Loucy (cell line): ENCODE measurements at regions not wholly inside any gene's neighbourhood (a gene's known extent, or its start where the extent isn't known, plus 50 kb on each side); places are given as distances from the start of the nearest gene placed in this dataset.

Experiments
- H2AFZ ChIP-seq: fragments of 200-600 bp; sonication (generic); 2 replicates; pipeline ENCODE4 v1.6.0; 2016; ENCODE audit warnings: antibody characterized with exemption, mild to moderate bottlenecking, low read length, moderate library complexity
- H3F3A ChIP-seq: fragments of 200-600 bp; 2 replicates; pipeline ENCODE4 v1.6.0; 2016; ENCODE audit warnings: antibody characterized with exemption, low read depth, mild to moderate bottlenecking
- H3K27me3 ChIP-seq: fragments of 200-600 bp; sonication (generic); 2 replicates; pipeline ENCODE4 v1.6.1; 2014; ENCODE audit warnings: low read length, mild to moderate bottlenecking; ENCODE audit not compliant: insufficient read depth, poor library complexity, severe bottlenecking
- H3K36me3 ChIP-seq: fragments of 200-600 bp; sonication (generic); 2 replicates; pipeline ENCODE4 v1.6.1; 2016; ENCODE audit warnings: low read length; ENCODE audit not compliant: insufficient read depth
- H3K4me1 ChIP-seq: fragments of 200-600 bp; sonication (generic); 2 replicates; pipeline ENCODE4 v1.5.1; 2014; ENCODE audit warnings: low read length, mild to moderate bottlenecking; ENCODE audit not compliant: insufficient read depth, poor library complexity, severe bottlenecking
- H3K4me2 ChIP-seq: fragments of 200-600 bp; sonication (generic); 2 replicates; pipeline ENCODE4 v1.6.0; 2014; ENCODE audit warnings: antibody characterized with exemption, low read length, low read depth, mild to moderate bottlenecking; ENCODE audit not compliant: poor library complexity, severe bottlenecking
- H3K4me3 ChIP-seq: fragments of 200-600 bp; sonication (generic); 2 replicates; pipeline ENCODE4 v1.5.1; 2014; ENCODE audit warnings: low read length, mild to moderate bottlenecking, mixed read lengths; ENCODE audit not compliant: poor library complexity, severe bottlenecking
- H3K79me2 ChIP-seq: fragments of 200-600 bp; sonication (generic); 2 replicates; pipeline ENCODE4 v1.6.1; 2014; ENCODE audit warnings: low read length; ENCODE audit not compliant: insufficient read depth
- H3K9ac ChIP-seq: fragments of 200-600 bp; sonication (generic); 2 replicates; pipeline ENCODE4 v1.6.0; 2014; ENCODE audit warnings: mild to moderate bottlenecking, low read depth, low read length, moderate library complexity; ENCODE audit not compliant: poor library complexity, severe bottlenecking
- H3K9me2 ChIP-seq: fragments of 200-600 bp; sonication (generic); replicated peaks from 2 replicates; pipeline ENCODE4 v1.6.1; 2016; ENCODE audit warnings: low read depth, low read length, mixed read lengths
- H3K9me3 ChIP-seq: fragments of 200-600 bp; sonication (generic); 2 replicates; pipeline ENCODE4 v1.6.1; 2014; ENCODE audit warnings: mild to moderate bottlenecking, antibody characterized with exemption, low read length, low read depth; ENCODE audit not compliant: insufficient read depth
- H4K20me1 ChIP-seq: fragments of 200-600 bp; sonication (generic); 2 replicates; pipeline ENCODE4 v1.6.0; 2014; ENCODE audit warnings: antibody characterized with exemption, low read length, mild to moderate bottlenecking; ENCODE audit not compliant: insufficient read depth, poor library complexity, severe bottlenecking
- CTCF ChIP-seq: fragments of 200-600 bp; sonication (generic); conservative IDR thresholded peaks from 2 replicates; pipeline ENCODE4 v1.5.1; 2014; ENCODE audit warnings: mild to moderate bottlenecking, antibody characterized with exemption, low read length
- EZH2phosphoT487 ChIP-seq: fragments of 200-600 bp; IDR thresholded peaks from 2 replicates; pipeline ENCODE4 v1.6.1; 2018; ENCODE audit warnings: antibody characterized with exemption, mild to moderate bottlenecking, moderate library complexity, borderline replicate concordance

- H3K4me2 ChIP-seq: no peak overlapping the region
- no peaks in the 10 kb centered on the region for H3K79me2 ChIP-seq
- no peaks in the 10 kb centered on the region for H3K27me3 ChIP-seq
- no peaks in the 10 kb centered on the region for H3K9me3 ChIP-seq
- H4K20me1 ChIP-seq: no peaks in the 10 kb centered on the region
- H3K9ac ChIP-seq: no peak overlapping the region
- no peak overlapping the region for H2AFZ ChIP-seq
- no peaks in the 10 kb centered on the region for H3K4me1 ChIP-seq
- no peak overlapping the region for H3K4me3 ChIP-seq
- no peaks in the 10 kb centered on the region for H3F3A ChIP-seq
- H3K36me3 ChIP-seq: no peaks in the 10 kb centered on the region
- H3K9me2 ChIP-seq: no peaks in the 10 kb centered on the region
- no peak for TF ChIP-seq CTCF
- no peak for TF ChIP-seq EZH2phosphoT487
Measured at GRCh38 chr5:162721125-162721524, 653.6 kb downstream of the GABRG2 start.

- Histone ChIP-seq H3K9ac (no peak overlapping the region), H2AFZ (no peak overlapping the region), H4K20me1 (no peaks in the 10 kb centered on the region), H3K4me2 (no peak overlapping the region), H3K27me3 (no peaks in the 10 kb centered on the region), H3K79me2 (no peaks in the 10 kb centered on the region), H3K36me3 (no peaks in the 10 kb centered on the region), H3K9me2 (no peaks in the 10 kb centered on the region), H3F3A (no peaks in the 10 kb centered on the region), H3K4me3 (no peak overlapping the region), H3K4me1 (no peaks in the 10 kb centered on the region), H3K9me3 (no peaks in the 10 kb centered on the region)
- no peak for TF ChIP-seq CTCF
- no peak for TF ChIP-seq EZH2phosphoT487
Measured at GRCh38 chr5:162752612-162753011, 684.8 kb upstream of the CCNG1 start.

- no peak overlapping the region for H3K9ac ChIP-seq
- no peaks in the 10 kb centered on the region for H3K79me2 ChIP-seq
- H2AFZ ChIP-seq: no peak overlapping the region
- no peaks in the 10 kb centered on the region for H3K9me3 ChIP-seq
- H3K36me3 ChIP-seq: no peaks in the 10 kb centered on the region
- no peak for TF ChIP-seq CTCF
- TF ChIP-seq EZH2phosphoT487: no peak
- H3F3A ChIP-seq: no peaks in the 10 kb centered on the region
- no peaks in the 10 kb centered on the region for H4K20me1 ChIP-seq
- H3K4me1 ChIP-seq: no peaks in the 10 kb centered on the region
- no peak overlapping the region for H3K4me2 ChIP-seq
- H3K27me3 ChIP-seq: no peaks in the 10 kb centered on the region
- no peaks in the 10 kb centered on the region for H3K9me2 ChIP-seq
- no peak overlapping the region for H3K4me3 ChIP-seq
Measured at GRCh38 chr5:162762119-162762518, 675.3 kb upstream of the CCNG1 start.
